NCI-H460 (cell line): ENCODE measurements at regions not wholly inside any gene's neighbourhood (a gene's known extent, or its start where the extent isn't known, plus 50 kb on each side); places are given as distances from the start of the nearest gene placed in this dataset.
"Not testable (repeated sequence)": the region's sequence is repeated elsewhere in the genome, so short reads cannot be mapped to it uniquely, and the experiment has no call there.

Source experiments
- DNase-seq: peaks from one replicate; pipeline ENCODE4 v3.0.0-alpha.2; 2016; ENCODE audit warnings: low read depth; ENCODE audit errors: extremely low read depth

DNA sequence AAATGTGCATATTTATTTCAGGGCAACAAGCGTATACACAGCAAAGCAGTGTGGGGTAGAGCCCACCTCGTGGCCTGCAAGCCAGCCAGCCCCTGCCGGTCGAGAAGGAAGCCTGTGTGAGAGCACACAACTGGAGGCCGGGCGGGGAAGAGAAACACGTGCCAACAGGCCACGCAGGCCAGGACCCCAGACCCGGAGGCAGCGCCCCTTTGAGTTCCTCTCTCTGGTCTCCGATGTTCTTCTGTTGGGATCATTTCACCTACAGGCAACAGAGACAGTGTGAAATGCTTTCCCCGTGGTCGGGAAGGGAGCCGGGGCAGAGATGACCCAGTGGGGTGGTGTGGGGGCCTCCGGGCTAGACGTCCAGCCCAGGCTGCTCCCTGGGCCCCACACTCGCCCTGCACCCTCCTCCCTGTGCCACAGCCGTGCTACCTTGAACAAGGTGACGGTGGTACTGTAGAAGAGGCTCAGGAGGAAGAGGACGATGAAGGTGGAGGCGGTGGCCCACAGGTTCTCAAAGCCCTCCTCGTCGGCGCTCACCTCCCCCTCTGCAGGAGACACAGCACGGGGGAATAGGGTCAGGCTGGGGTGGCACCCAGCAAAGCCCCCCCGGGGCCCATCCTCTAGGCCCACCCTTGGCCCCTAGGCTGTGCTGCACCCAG, 325.5 kb downstream of the TMEM121 start:
- DNase-seq, result no peak

DNA sequence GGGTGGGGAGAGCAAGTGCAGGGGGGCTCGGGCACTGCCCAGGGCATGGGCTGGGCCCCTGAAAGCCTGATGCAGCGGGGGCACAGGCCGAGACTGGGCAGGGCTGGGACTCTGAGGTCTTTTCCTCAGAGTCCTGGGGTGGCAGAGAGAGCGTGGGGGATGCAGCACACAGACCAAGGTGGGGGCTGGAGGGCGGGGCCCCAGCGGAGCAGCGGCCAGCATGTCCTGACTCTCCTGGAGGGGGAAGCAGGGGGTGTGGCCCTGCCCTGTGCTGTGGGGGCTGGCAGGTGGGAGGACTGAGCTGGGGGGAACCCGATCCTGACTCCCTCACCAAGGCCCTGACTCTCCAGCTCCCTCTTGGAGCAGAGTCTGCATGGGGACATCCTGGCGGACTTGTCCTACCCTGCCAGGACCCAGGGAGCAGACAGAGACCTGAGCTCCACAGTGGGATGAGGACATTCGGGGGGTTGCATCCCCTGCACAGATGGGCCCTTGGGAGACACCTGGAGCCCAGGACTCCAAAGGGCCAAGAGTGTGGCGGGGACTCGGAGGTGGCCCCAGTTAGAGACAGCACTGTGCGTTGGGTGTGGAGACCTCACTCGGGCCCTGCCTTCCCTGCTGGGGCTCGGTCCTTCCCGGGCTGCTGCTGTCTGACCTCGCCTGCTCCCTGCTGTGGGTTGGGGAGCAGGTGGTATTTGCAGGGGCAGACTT, 326.1 kb downstream of the TMEM121 start:
- DNase-seq, result no peak

DNA sequence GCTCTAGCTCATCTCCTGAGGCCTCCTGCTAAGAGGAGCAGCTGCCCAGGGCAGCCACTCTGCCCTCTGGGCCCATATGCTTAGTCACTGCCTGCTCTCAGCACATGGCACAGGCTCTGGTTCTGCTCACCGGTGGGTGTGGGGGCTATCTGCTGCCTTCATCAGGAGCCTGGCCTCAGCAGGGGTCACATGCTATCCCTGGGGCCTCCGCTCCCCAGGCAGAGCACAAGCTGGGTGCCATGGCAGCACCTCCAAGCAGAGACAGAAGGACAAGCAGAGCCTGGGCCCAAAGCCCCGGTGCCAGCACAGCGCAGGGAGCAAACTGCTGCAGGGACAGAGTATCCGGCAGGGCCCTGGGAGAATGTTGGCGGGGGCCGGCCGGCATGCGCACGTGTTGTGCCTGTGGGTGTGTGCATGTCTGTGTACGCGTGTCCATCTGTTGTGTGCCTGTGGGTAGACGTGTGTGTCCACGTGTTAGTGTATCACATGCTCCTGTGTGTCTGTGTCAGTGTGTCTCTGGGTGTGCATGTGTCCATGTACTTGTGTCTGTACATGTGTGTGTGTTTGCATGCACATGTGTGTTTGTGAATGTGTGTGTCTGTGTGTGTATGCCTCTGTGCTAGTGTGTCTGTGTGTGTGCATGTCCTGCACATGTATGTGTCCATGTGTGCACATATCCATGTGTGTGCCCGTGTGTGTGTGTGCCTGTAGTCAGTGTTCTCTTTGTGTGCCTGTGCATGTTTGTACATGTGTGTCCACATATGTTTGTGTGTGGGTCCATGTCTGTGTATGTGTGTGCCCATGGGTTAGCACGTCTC, 326.9 kb downstream of the TMEM121 start:
- DNase-seq, result no peak

DNA sequence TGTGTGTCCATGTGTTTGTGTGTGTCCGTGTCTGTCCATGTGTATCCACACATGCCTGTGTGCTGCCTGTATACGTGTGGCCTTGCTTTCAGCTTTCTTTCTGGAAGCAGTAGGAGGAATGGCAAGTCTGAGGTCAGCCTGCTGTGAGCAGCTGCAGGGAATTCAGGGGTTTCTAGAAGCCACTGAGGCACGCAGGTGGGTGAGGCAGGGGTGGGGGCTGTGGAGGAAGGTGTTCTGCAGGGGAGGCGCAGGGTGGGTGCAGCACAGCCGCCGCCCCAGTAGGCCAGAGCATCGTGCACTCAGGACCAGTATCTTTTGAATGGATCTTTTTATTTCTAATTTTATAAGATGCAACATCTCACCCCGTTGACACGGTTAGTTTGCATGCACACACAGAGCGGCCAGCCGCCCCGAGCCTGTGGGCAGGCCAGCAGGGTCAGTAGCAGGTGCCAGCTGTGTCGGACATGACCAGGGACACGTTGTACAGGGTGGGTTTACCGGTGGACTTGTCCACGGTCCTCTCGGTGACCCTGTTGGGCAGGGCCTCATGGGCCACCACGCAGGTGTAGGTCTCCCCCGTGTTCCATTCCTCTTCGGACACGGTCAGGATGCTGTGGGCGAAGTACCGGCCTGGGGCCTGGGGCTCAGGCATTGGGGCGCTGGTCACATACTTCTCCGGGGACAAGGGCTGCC, 327.7 kb downstream of the TMEM121 start:
- DNase-seq, result no peak

DNA sequence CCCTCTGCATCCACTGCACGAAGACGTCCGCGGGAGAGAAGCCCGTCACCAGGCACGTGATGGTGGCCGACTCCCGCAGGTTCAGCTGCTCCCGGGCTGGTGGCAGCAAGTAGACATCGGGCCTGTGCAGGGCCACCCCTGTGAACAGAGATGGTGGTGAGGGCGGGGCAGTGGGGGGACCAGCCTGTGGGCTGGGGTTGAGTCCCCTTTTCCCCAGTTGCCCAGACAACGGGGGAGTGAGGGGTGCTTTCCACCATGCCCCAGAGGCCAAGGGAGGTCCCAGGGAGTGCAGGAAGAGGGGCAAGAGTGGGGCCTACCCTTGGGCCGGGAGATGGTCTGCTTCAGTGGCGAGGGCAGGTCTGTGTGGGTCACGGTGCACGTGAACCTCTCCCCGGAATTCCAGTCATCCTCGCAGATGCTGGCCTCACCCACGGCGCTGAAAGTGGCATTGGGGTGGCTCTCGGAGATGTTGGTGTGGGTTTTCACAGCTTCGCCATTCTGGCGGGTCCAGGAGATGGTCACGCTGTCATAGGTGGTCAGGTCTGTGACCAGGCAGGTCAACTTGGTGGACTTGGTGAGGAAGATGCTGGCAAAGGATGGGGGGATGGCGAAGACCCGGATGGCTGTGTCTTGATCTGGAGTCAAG, 328.3 kb downstream of the TMEM121 start:
- no peak for DNase-seq

DNA sequence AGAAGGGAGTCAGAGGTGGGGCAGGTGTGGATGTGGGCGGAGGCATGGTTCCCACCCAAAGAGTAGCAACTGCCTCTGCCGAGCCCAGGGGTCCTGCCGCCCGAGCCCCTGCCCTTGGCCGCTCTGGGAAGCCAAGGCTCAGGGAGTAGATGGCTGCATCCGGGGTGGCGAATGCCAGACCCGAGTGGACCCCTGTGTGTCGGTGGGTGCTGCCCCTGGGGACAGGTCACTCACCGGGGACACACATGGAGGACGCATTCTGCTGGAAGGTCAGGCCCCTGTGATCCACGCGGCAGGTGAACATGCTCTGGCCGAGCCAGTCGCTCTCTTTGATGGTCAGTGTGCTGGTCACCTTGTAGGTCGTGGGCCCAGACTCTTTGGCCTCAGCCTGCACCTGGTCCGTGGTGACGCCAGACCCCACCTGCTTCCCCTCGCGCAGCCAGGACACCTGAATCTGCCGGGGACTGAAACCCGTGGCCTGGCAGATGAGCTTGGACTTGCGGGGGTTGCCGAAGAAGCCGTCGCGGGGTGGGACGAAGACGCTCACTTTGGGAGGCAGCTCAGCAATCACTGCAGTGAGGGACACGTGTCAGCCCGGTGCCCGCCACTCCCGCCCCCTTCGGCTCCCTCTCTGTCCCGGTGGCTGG, 329.0 kb downstream of the TMEM121 start:
- no peak for DNase-seq

DNA sequence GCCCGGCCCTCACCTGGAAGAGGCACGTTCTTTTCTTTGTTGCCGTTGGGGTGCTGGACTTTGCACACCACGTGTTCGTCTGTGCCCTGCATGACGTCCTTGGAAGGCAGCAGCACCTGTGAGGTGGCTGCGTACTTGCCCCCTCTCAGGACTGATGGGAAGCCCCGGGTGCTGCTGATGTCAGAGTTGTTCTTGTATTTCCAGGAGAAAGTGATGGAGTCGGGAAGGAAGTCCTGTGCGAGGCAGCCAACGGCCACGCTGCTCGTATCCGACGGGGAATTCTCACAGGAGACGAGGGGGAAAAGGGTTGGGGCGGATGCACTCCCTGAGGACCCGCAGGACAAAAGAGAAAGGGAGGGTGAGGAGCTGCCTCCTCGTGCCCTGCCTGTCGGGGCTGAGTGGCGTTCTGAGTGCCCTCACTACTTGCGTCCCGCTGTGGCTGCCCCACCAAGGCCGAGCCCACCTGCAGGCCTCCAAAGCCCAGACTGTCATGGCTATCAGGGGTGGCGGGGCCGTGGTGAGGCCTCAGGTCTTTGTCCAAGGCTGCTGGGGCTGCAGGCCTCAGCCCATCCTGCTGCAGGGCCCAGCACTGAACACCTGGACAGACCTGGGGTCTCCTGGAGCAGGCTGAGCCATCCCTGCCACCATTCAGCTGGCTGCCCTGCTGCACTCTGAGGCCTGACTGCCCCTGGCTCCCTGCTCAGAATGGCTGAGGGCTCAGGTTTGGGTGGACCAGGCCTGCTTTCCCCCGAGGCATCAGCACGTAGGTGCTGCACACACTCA, 329.7 kb downstream of the TMEM121 start:
- DNase-seq, result no peak

DNA sequence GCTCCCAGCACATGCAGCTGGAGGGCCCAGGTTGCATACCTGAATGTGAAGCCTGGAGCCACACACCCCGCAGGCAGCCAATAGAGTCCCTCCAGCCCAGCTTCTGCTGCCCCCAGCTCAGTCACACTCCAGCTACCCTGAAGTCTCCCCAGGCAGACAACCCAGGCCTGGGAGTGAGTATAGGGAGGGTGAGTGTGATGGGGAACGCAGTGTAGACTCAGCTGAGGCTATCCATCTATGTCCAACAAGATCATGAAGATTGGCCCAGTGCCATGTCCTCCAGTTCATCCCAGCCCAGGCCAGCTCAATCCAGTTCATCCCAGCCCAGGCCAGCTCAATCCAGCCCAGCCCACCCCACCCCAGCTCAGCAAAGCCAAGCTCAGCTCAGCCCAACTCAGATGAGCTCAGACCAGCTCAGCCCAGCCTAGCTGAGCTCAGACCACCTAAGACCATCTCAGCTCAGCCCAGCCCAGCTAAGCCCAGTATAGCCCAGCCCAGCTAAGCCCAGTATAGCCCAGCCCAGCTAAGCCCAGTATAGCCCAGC, 330.4 kb downstream of the TMEM121 start:
- no peak for DNase-seq

DNA sequence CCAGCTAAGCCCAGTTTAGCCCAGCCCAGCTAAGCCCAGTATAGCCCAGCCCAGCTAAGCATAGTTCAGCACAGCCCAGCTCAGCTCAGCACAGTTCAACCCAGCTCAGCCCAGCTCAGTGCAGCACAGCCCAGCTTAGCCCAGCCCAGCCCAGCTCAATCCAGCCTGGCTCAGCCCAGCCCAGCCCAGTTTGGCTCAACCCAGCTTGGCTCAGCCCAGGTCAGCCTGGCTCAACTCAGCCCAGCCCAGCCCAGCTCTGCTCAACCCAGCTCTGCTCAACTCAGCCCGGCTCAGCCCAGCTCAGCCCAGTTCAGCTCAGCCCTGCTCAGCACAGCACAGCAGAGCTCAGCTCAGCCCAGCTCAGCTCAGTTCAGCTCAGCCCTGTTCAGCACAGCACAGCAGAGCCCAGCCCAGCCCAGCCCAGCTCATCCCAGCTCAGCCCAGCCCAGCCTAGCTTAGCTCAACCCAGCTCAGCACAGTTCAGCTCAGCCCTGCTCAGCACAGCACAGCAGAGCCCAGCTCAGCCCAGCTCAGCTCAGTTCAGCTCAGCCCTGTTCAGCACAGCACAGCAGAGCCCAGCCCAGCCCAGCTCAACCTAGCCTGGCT, 330.9 kb downstream of the TMEM121 start:
- no peak for DNase-seq

DNA sequence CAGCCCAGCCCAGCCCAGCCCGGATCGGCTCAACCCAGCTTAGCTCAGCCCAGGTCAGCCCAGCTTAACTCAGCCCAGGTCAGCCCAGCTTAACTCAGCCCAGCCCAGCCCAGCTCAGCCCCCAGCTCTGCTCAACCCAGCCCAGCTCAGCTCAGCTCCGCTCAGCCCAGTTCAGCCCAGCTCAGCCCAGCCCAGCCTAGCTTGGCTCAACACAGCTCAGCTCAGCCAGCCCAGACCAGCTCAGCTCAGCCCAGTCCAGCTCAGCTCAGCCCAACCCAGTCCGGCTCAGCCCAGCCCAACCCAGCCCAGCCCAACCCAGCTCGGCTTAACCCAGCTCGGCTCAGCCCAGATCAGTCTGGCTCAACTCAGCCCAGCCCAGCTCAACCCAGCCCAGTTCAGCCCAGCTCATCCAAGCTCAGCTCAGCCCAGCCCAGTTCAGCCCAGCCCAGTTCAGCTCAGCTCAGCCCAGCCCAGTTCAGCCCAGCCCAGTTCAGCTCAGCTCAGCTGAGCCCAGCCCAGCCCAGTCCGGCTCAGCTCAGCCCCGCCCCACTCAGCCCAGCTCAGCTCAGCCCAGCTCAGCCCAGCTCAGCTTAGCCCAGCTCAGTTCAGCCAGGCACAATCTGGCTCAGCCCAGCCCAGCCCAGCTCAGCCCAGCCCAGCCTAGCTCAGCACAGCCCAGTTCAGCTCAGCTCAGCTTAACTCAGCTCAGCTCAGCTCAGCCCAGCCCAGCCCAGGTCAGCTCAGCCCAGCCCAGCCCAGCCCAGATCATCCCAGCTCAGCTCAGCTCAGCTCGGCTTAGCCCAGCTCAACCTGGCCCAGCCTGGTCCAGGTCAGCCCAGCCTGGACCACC, 331.7 kb downstream of the TMEM121 start:
- DNase-seq, result no peak

DNA sequence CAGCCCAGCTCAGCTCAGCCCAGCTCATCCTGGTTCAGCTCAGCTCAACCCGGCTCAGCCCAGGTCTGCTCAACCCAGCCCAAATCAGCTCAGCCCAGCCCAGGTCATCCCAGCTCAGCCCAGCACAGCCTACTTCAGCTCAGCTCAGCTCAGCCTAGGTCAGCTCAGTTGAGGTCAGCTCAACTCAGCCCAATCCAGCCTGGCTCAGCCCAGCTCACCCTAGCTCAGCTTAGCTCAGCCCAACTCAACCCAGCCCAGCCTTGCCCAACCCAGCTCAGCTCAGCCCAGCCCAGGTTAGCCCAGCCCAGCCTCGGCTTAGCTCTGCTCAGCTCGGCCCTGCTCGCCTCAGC, 332.3 kb downstream of the TMEM121 start:
- DNase-seq, result no peak

DNA sequence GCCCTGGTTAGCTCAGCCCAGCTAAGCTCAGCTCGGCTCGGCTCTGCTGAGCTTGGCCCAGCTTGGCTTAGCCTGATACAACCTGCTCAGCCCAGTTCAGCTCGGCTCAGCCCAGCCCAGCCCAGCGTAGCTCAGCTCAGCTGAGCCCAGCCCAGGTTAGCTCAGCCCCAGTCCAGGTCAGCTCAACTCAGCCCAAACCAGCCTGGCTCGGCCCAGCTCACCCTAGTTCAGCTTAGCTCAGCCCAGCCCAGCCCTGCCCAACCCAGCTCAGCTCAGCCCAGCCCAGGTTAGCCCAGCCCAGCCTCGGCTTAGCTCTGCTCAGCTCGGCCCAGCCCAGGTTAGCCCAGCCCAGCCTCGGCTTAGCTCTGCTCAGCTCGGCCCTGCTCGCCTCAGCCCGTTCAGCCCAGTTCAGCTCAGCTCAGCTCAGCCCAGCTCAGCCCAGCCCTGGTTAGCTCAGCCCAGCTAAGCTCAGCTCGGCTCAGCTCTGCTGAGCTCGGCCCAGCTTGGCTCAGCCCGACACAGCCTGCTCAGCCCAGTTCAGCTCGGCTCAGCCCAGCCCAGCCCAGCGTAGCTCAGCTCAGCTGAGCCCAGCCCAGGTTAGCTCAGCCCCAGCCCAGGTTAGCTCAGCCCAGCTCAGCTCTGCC, 332.8 kb downstream of the TMEM121 start:
- DNase-seq, result not testable (repeated sequence)

DNA sequence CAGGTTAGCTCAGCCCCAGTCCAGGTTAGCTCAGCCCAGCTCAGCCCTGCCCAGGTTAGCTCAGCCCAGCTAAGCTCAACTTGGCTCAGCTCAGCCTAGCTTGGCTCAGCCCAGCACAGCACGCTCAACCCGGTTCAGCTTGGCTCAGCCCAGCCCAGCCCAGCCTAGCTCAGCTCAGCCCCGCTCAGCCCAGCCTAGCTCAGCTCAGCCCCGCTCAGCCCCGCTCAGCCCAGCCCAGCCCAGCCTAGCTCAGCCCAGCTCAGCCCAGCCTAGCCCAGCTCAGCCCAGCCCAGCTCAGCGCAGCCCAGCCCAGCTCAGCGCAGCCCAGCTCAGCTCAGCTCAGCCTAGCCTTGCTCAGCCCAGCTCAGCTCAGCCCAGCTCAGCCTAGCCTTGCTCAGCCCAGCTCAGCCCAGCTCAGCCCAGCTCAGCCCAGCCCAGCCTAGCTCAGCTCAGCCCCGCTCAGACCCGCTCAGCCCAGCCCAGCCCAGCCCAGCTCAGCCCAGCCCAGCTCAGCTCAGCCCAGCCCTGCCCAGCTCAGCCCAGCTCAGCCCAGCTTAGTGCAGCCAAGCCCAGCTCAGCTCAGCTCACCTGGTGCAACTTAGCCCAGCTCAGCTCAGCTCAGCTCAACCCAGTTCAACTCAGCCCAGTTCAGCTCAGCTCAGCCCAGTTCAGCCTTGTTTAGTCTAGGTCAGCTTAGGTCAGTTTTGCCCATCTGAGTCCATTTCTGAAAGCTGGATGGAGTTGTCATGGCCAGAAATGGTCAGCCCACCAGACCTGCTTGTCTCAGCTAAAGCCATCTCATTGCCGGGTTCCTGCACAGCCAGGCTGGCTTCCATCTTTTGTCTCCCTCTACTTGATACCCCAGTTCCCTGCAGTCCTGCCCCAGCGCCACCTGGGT, 333.6 kb downstream of the TMEM121 start:
- no peak for DNase-seq

DNA sequence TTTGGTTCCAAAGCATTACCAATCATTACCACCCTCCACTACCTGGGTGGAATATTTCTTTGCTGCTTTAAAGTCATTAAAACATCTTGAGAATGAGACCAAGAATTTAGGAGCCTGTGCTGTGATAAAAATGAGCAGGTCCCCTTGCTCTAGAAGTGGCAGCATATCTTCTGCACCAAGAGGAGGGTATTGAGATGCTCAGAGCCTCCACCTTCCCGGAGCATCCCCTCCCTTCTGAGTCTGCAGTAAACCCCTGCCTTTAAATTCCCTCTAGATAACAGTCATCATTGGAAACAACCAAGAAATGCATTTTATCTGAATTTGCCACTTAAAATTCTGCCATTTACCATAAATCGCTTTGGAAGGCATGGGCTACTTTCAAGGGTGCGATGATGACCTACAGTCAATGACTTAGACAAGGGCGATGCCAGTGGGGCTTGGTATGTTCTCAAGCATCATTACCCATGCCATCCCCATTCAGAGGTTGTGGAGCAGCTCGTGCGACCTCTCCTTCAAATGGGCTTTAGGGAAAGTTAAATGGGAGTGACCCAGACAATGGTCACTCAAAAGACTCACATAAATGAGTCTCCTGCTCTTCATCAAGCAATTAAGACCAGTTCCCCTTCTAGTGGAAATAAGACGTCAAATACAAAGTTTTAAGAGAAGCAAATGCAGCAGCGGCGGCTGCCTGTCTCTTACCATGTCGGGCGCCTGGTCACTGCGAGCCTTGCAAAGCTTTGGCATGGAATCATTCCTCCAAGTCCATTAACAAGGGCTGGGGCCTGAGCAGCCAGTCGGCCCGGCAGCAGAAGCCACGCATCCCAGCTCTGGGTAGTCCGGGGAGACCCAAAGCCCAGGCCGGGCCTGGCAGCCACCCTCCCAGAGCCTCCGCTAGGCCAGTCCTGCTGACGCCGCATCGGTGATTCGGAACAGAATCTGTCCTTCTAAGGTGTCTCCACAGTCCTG, 334.5 kb downstream of the TMEM121 start:
- DNase-seq, result no peak

DNA sequence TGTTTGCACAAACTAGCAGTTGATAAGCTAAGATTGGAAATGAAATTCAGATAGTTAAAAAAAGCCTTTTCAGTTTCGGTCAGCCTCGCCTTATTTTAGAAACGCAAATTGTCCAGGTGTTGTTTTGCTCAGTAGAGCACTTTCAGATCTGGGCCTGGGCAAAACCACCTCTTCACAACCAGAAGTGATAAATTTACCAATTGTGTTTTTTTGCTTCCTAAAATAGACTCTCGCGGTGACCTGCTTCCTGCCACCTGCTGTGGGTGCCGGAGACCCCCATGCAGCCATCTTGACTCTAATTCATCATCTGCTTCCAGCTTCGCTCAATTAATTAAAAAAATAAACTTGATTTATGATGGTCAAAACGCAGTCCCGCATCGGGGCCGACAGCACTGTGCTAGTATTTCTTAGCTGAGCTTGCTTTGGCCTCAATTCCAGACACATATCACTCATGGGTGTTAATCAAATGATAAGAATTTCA, 335.6 kb downstream of the TMEM121 start:
- no peak for DNase-seq
